HEK293T (cell line): ENCODE measurements at regions not wholly inside any gene's neighbourhood (a gene's known extent, or its start where the extent isn't known, plus 50 kb on each side); places are given as distances from the start of the nearest gene placed in this dataset.

Source experiments
- CTCF ChIA-PET: fragments of 350-600 bp; formaldehyde crosslinking; extraction: SDS; loops from one replicate; lab custom pipeline; 2021; ENCODE audit warnings: antibody characterized with exemption, inconsistent platforms; lab: Yijun Ruan, JAX
- POLR2A ChIA-PET: fragments of 350-600 bp; formaldehyde crosslinking; extraction: SDS; loops from one replicate; lab custom pipeline; 2020; ENCODE audit warnings: antibody characterized with exemption, inconsistent platforms; lab: Yijun Ruan, JAX
- DNase-seq: peaks from one replicate; pipeline ENCODE4 v3.0.0; 2012; ENCODE audit warnings: mixed read lengths; ENCODE audit errors: extremely low spot score
- ARNT ChIP-seq: fragments of 450-650 bp; IDR thresholded peaks from 2 replicates; pipeline ENCODE4 v1.6.1; 2017; ENCODE audit warnings: mild to moderate bottlenecking
- BHLHE40 ChIP-seq: fragments of 450-650 bp; IDR thresholded peaks from 2 replicates; pipeline ENCODE4 v1.6.1; 2016; ENCODE audit warnings: mild to moderate bottlenecking, moderate library complexity, borderline replicate concordance
- CTBP1 ChIP-seq: fragments of 450-650 bp; IDR thresholded peaks from 2 replicates; pipeline ENCODE4 v1.6.1; 2016; ENCODE audit warnings: borderline replicate concordance
- ELF4 ChIP-seq: fragments of 450-650 bp; IDR thresholded peaks from 2 replicates; pipeline ENCODE4 v1.6.1; 2017; ENCODE audit warnings: antibody characterized with exemption
- FOXA1 ChIP-seq: fragments of 450-650 bp; IDR thresholded peaks from 2 replicates; pipeline ENCODE4 v1.6.1; 2016; ENCODE audit warnings: mild to moderate bottlenecking
- FOXK2 ChIP-seq: fragments of 450-650 bp; IDR thresholded peaks from 2 replicates; pipeline ENCODE4 v1.6.1; 2016; ENCODE audit warnings: mild to moderate bottlenecking
- FOXM1 ChIP-seq: fragments of 450-650 bp; IDR thresholded peaks from 2 replicates; pipeline ENCODE4 v1.6.1; 2017; ENCODE audit warnings: mild to moderate bottlenecking, borderline replicate concordance
- HDGF ChIP-seq: fragments of 450-650 bp; IDR thresholded peaks from 2 replicates; pipeline ENCODE4 v1.6.1; 2017; ENCODE audit warnings: antibody characterized with exemption, borderline replicate concordance
- L3MBTL2 ChIP-seq: fragments of 450-650 bp; conservative IDR thresholded peaks from 2 replicates; pipeline ENCODE4 v1.6.1; 2016; ENCODE audit warnings: mild to moderate bottlenecking
- LEF1 ChIP-seq: fragments of 450-650 bp; IDR thresholded peaks from 2 replicates; pipeline ENCODE4 v1.6.1; 2017; ENCODE audit warnings: mild to moderate bottlenecking, borderline replicate concordance
- NFRKB ChIP-seq: fragments of 450-650 bp; IDR thresholded peaks from 2 replicates; pipeline ENCODE4 v1.6.1; 2016; ENCODE audit warnings: mild to moderate bottlenecking, moderate library complexity
- SP1 ChIP-seq: fragments of 450-650 bp; IDR thresholded peaks from 2 replicates; pipeline ENCODE4 v1.6.1; 2017
- SUZ12 ChIP-seq: fragments of 450-650 bp; IDR thresholded peaks from 2 replicates; pipeline ENCODE4 v1.6.1; 2016; ENCODE audit warnings: mild to moderate bottlenecking
- TARDBP ChIP-seq: fragments of 450-650 bp; IDR thresholded peaks from 2 replicates; pipeline ENCODE4 v1.6.1; 2016
- ZNF384 ChIP-seq: fragments of 450-650 bp; IDR thresholded peaks from 2 replicates; pipeline ENCODE4 v1.6.1; 2016
- TF ChIP-seq, protein P1 (sequence below): fragments of 450-650 bp; IDR thresholded peaks from 2 replicates; pipeline ENCODE4 v1.6.1; 2016

DNA sequence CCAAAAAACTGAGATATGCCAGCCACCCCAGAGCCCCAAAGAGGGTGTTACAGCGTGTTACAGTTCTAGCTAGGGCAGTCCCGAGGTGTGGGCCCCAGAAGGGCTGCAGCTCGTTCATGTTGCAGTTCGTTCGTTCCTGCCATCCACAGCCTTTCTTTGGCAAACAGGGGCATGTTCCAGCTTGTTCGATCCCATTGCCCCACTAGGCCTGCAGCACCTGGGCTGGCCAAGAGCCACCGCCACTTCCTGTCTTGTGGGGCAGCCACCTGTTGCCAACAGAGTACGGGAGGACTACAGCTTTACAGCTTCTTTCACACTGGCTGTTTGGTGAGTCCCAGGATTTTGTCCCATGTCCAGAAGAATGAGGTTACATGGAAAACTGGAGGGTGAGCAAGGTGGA lies 198.1 kb downstream of the MMUT start:
- ChIA-PET POLR2A (no interaction called here), CTCF (no interaction called here)
- no peak for DNase-seq
- TF ChIP-seq BHLHE40, result no peak
- TF ChIP-seq FOXK2, result no peak
- no peak for TF ChIP-seq NFRKB
- no peak for TF ChIP-seq HDGF
- TF ChIP-seq ELF4, result no peak
- TF ChIP-seq FOXM1, result no peak
- TF ChIP-seq ZNF384, result no peak
- TF ChIP-seq SUZ12, result no peak
- TF ChIP-seq SP1, result no peak
- TF ChIP-seq FOXA1, result no peak
- no peak for TF ChIP-seq LEF1
- TF ChIP-seq TARDBP, result no peak
- TF ChIP-seq L3MBTL2, result no peak
- TF ChIP-seq CTBP1, result no peak
- TF ChIP-seq, protein P1, sequence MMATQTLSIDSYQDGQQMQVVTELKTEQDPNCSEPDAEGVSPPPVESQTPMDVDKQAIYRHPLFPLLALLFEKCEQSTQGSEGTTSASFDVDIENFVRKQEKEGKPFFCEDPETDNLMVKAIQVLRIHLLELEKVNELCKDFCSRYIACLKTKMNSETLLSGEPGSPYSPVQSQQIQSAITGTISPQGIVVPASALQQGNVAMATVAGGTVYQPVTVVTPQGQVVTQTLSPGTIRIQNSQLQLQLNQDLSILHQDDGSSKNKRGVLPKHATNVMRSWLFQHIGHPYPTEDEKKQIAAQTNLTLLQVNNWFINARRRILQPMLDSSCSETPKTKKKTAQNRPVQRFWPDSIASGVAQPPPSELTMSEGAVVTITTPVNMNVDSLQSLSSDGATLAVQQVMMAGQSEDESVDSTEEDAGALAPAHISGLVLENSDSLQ, result no peak
- TF ChIP-seq ARNT, result no peak

DNA sequence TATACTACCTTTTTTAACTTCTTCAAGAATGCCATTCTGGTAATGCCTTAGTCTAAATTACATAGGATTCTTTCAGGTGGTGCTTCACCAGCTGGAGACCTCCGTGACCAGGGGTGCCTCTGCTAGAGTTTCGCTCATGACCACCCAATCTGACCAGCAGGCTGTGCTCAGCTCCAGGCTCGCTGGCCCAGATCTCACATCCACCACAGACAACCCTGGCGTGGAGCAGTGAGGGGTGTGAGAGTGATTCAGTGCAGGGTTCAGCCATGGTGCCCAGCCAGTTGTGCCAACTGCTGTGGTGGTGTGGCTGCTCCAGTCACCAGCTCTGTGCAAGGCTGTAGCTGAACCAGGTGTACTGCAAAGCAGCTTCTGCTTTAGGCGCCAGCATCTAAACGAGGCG lies 198.6 kb downstream of the MMUT start:
- POLR2A ChIA-PET, result no interaction called here
- CTCF ChIA-PET, result no interaction called here
- no peak for DNase-seq
- no peak for TF ChIP-seq FOXA1
- no peak for TF ChIP-seq FOXM1
- TF ChIP-seq FOXK2, result no peak
- no peak for TF ChIP-seq SUZ12
- no peak for TF ChIP-seq BHLHE40
- no peak for TF ChIP-seq ZNF384
- no peak for TF ChIP-seq SP1
- TF ChIP-seq CTBP1, result no peak
- TF ChIP-seq, protein P1, result no peak
- TF ChIP-seq HDGF, result no peak
- TF ChIP-seq ELF4, result no peak
- TF ChIP-seq TARDBP, result no peak
- no peak for TF ChIP-seq L3MBTL2
- no peak for TF ChIP-seq LEF1
- TF ChIP-seq ARNT, result no peak
- TF ChIP-seq NFRKB, result no peak

DNA sequence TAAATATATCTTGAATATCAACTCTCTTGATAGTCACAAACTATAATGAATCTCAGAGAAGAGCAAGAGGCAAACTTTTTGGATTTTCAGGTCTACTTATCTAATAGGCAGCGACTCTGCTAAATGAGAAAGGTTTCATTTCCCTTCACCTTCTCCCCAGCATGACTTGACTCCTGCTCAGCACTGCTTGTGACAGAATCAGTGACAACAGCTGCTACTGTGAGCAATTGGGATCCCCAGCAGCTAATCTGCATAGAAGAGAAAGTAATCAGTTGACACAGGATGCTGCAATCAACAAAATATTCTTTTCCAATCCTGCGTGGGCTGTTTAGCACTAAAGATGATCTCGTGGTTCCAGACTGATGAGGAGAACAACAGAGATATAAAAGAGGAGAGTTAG lies 205.5 kb downstream of the MMUT start:
- no peak for DNase-seq
- ChIA-PET CTCF (no interaction called here), POLR2A (no interaction called here)
- TF ChIP-seq FOXM1 (no peak), FOXA1 (no peak), TARDBP (no peak), FOXK2 (no peak), ELF4 (no peak), ZNF384 (no peak), LEF1 (no peak), NFRKB (no peak), SP1 (no peak), ARNT (no peak), HDGF (no peak), CTBP1 (no peak), BHLHE40 (no peak), SUZ12 (no peak), L3MBTL2 (no peak)
- TF ChIP-seq, protein P1, result no peak

DNA sequence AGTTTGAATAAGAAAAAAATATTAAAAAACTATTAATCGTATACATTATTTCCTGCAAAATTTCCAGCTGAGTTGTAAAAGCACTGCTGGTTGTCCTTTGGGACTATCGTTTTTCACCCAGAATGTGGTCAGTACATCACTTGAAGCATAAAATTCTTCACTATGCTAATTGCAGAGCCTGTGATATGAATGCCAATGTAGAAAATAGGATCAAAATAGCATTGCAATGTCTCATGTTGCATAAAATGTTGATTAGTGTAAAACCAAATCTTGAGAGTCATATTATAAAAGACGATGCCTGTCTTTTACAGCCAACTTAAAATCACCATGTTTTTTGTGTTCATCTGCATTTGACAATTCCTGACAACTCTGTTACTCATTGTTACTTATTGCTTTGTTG lies 207.7 kb downstream of the MMUT start:
- CTCF ChIA-PET, result no interaction called here
- DNase-seq, result no peak
- POLR2A ChIA-PET, result no interaction called here
- no peak for TF ChIP-seq ELF4
- TF ChIP-seq FOXM1, result no peak
- no peak for TF ChIP-seq LEF1
- TF ChIP-seq ZNF384, result no peak
- no peak for TF ChIP-seq ARNT
- TF ChIP-seq L3MBTL2, result no peak
- TF ChIP-seq HDGF, result no peak
- TF ChIP-seq, protein P1, result no peak
- no peak for TF ChIP-seq FOXK2
- no peak for TF ChIP-seq CTBP1
- TF ChIP-seq NFRKB, result no peak
- TF ChIP-seq SUZ12, result no peak
- no peak for TF ChIP-seq SP1

DNA sequence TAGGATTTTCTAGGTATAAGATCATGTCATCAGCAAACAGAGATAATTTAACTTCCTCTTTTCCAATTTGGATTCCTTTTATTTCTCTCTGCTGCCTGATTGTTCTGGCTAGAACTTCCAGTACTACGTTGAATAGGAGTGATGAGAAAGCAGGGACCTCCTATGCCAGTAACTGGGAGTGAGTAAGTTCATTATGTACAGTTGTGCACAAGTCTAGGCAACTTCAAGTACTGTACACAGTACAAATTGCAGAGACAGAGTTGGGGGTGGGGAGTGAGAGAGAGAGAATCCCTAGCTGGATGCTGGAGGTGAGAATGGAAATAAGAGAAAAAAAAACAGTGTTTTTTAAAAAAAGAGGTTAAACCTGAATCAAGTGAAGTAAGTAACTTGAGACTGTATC lies 210.2 kb downstream of the MMUT start:
- ChIA-PET CTCF (no interaction called here), POLR2A (no interaction called here)
- TF ChIP-seq CTBP1, result no peak
- no peak for TF ChIP-seq LEF1
- no peak for TF ChIP-seq NFRKB
- TF ChIP-seq FOXM1, result no peak
- no peak for TF ChIP-seq ZNF384
- TF ChIP-seq FOXK2, result no peak
- TF ChIP-seq BHLHE40, result no peak
- TF ChIP-seq TARDBP, result no peak
- no peak for TF ChIP-seq L3MBTL2
- TF ChIP-seq, protein P1, result no peak
- no peak for TF ChIP-seq HDGF
- TF ChIP-seq SUZ12, result no peak
- TF ChIP-seq FOXA1, result no peak
- no peak for TF ChIP-seq ELF4
- no peak for TF ChIP-seq SP1
- TF ChIP-seq ARNT, result no peak
- no peak for DNase-seq
